IMR-90 (cell line): ENCODE measurements at regions not wholly inside any gene's neighbourhood (a gene's known extent, or its start where the extent isn't known, plus 50 kb on each side); places are given as distances from the start of the nearest gene placed in this dataset.

Experiments
- ATAC-seq: fragments of 200-7000 bp; cut with Tn5 transposase; 2 replicates; pipeline ENCODE4 v1.9.1; 2020; ENCODE audit warnings: low read depth, mild to moderate bottlenecking, moderate library complexity
- BruUV-seq: library from RNA; stranded (reverse); fragments of 400-500 nt; replicated peaks from 2 replicates; lab custom pipeline; 2021; lab: Mats Ljungman, UMichigan
- CTCF ChIA-PET: fragments of 300-600 bp; formaldehyde crosslinking; extraction: SDS; loops from one replicate; lab custom pipeline; 2021; ENCODE audit warnings: antibody characterized with exemption; lab: Yijun Ruan, JAX
- POLR2A ChIA-PET: fragments of 300-600 bp; sonication (Branson Sonifier 250); formaldehyde crosslinking; loops from one replicate; lab custom pipeline; 2022; ENCODE audit warnings: antibody characterized with exemption; ENCODE audit not compliant: unreplicated experiment; lab: Charles Lee
- DNase-seq: peaks from one replicate; pipeline ENCODE4 v3.0.0; 2013
- H2AFZ ChIP-seq: replicated peaks from 2 replicates; pipeline ENCODE3; 2013; ENCODE audit warnings: low read length, mild to moderate bottlenecking; ENCODE audit not compliant: poor library complexity
- H2AK5ac ChIP-seq: 2 replicates; pipeline ENCODE4 v1.6.1; 2013; ENCODE audit warnings: low read depth, low read length, inconsistent platforms
- H2AK9ac ChIP-seq: replicated peaks from 2 replicates; pipeline ENCODE3; 2013; ENCODE audit warnings: mild to moderate bottlenecking, low read depth, low read length, moderate library complexity; ENCODE audit not compliant: poor library complexity
- H2BK120ac ChIP-seq: 2 replicates; pipeline ENCODE4 v1.6.1; 2013; ENCODE audit warnings: low read depth, low read length, inconsistent platforms
- H2BK15ac ChIP-seq: 3 replicates; pipeline ENCODE4 v1.6.1; 2013; ENCODE audit warnings: low read depth, low read length, inconsistent platforms
- H2BK20ac ChIP-seq: 2 replicates; pipeline ENCODE4 v1.6.1; 2013; ENCODE audit warnings: low read depth, mild to moderate bottlenecking, inconsistent platforms, low read length, moderate library complexity
- H2BK5ac ChIP-seq: 2 replicates; pipeline ENCODE4 v1.6.1; 2013; ENCODE audit warnings: mild to moderate bottlenecking, low read depth, low read length, inconsistent platforms; ENCODE audit not compliant: poor library complexity, severe bottlenecking
- H3K14ac ChIP-seq: replicated peaks from 2 replicates; pipeline ENCODE4 v1.6.1; 2013; ENCODE audit warnings: low read depth, low read length, inconsistent platforms
- H3K18ac ChIP-seq: 2 replicates; pipeline ENCODE4 v1.6.1; 2013; ENCODE audit warnings: low read depth, low read length, control low read depth
- H3K23ac ChIP-seq: 2 replicates; pipeline ENCODE4 v1.6.1; 2013; ENCODE audit warnings: low read depth, low read length, inconsistent platforms
- H3K27ac ChIP-seq: 2 replicates; pipeline ENCODE4 v1.5.1; 2013; ENCODE audit warnings: mild to moderate bottlenecking, control low read depth, low read length; ENCODE audit not compliant: insufficient read depth
- H3K27me3 ChIP-seq: 2 replicates; pipeline ENCODE4 v1.6.1; 2013; ENCODE audit warnings: low read length; ENCODE audit not compliant: control insufficient read depth, insufficient read depth
- H3K36me3 ChIP-seq: 2 replicates; pipeline ENCODE4 v1.6.1; 2013; ENCODE audit warnings: low read length, mixed read lengths; ENCODE audit not compliant: control insufficient read depth, insufficient read depth
- H3K4ac ChIP-seq: 2 replicates; pipeline ENCODE4 v1.6.1; 2013; ENCODE audit warnings: low read depth, low read length, inconsistent platforms
- H3K4me1 ChIP-seq: 2 replicates; pipeline ENCODE4 v1.6.1; 2013; ENCODE audit warnings: low read length, mixed read lengths; ENCODE audit not compliant: control insufficient read depth, insufficient read depth
- H3K4me2 ChIP-seq: 2 replicates; pipeline ENCODE4 v1.6.1; 2013; ENCODE audit warnings: low read depth, mild to moderate bottlenecking, control low read depth, low read length, moderate library complexity
- H3K4me3 ChIP-seq: 2 replicates; pipeline ENCODE4 v1.5.1; 2013; ENCODE audit warnings: low read depth, mild to moderate bottlenecking, control low read depth, low read length, moderate library complexity; ENCODE audit not compliant: insufficient read depth
- H3K56ac ChIP-seq: 2 replicates; pipeline ENCODE4 v1.6.1; 2013; ENCODE audit warnings: low read length, inconsistent platforms; ENCODE audit not compliant: insufficient read depth; ENCODE audit errors: extremely low read depth
- H3K79me1 ChIP-seq, 2 experiments: 2 replicates each; pipeline ENCODE4 v1.6.1; 2013; ENCODE audit warnings: low read length in 2 of 2, inconsistent platforms in 1 of 2, low read depth in 1 of 2
- H3K9ac ChIP-seq: 2 replicates; pipeline ENCODE4 v1.6.1; 2013; ENCODE audit warnings: low read depth, low read length, control low read depth
- H3K9me1 ChIP-seq: 2 replicates; pipeline ENCODE4 v1.6.1; 2013; ENCODE audit warnings: low read length, inconsistent platforms; ENCODE audit not compliant: insufficient read depth
- H3K9me3 ChIP-seq: 2 replicates; pipeline ENCODE4 v1.6.1; 2013; ENCODE audit warnings: low read length; ENCODE audit not compliant: control insufficient read depth, insufficient read depth
- H4K20me1 ChIP-seq: 2 replicates; pipeline ENCODE4 v1.6.1; 2013; ENCODE audit warnings: low read length, inconsistent platforms; ENCODE audit not compliant: insufficient read depth
- H4K5ac ChIP-seq: 2 replicates; pipeline ENCODE4 v1.6.1; 2013; ENCODE audit warnings: mild to moderate bottlenecking, low read depth, low read length, control low read depth
- H4K8ac ChIP-seq, 2 experiments: 2 replicates each; pipeline ENCODE4 v1.6.1; 2013; ENCODE audit warnings: low read depth in 2 of 2, low read length in 2 of 2, control low read depth in 1 of 2, inconsistent platforms in 1 of 2
- H4K91ac ChIP-seq: 2 replicates; pipeline ENCODE4 v1.6.1; 2013; ENCODE audit warnings: low read depth, low read length, inconsistent platforms; ENCODE audit not compliant: insufficient read depth
- BHLHE40 ChIP-seq: fragments of 150-350 bp; IDR thresholded peaks from 2 replicates; pipeline ENCODE4 v1.6.1; 2016; ENCODE audit warnings: mild to moderate bottlenecking, low read depth, low read length
- CEBPB ChIP-seq: IDR thresholded peaks from 2 replicates; pipeline ENCODE4 v1.6.1; 2012; ENCODE audit warnings: low read depth, low read length, improper control_type of control experiment
- CHD1 ChIP-seq: IDR thresholded peaks from 2 replicates; pipeline ENCODE4 v1.6.1; 2012; ENCODE audit warnings: low read depth, low read length, improper control_type of control experiment
- NFE2L2 ChIP-seq: fragments of 150-350 bp; IDR thresholded peaks from 2 replicates; pipeline ENCODE4 v1.6.1; 2016; ENCODE audit warnings: low read depth, mild to moderate bottlenecking, low read length
- RAD21 ChIP-seq: IDR thresholded peaks from 2 replicates; pipeline ENCODE4 v1.6.1; 2012; ENCODE audit warnings: low read length, improper control_type of control experiment
- RCOR1 ChIP-seq: IDR thresholded peaks from 2 replicates; pipeline ENCODE4 v1.6.1; 2012; ENCODE audit warnings: mild to moderate bottlenecking, low read length, improper control_type of control experiment; ENCODE audit not compliant: insufficient replicate concordance
- RFX5 ChIP-seq: IDR thresholded peaks from 2 replicates; pipeline ENCODE4 v1.8.0; 2012; ENCODE audit warnings: low read depth, mild to moderate bottlenecking, low read length, moderate library complexity
- WGBS, 2 experiments: methylation state at CpG; one replicate each; pipeline versions ENCODE4 v1.1.5 to v1.1.7; 2013; ENCODE audit warnings: missing lambda C conversion rate in 2 of 2; ENCODE audit not compliant: insufficient read length in 1 of 2; ENCODE audit errors: extremely low coverage in 2 of 2; 5-methylcytosine and 5-hydroxymethylcytosine counted together
- dilution Hi-C: fragments of 300-500 bp; cut with HindIII; formaldehyde crosslinking; loops from one replicate; pipeline ENCODE4 v1.14.3; 2018; ENCODE audit warnings: low sequenced_read_pairs; ENCODE audit not compliant: unreplicated experiment
- in situ Hi-C: fragments of 300-500 bp; cut with MboI; formaldehyde crosslinking; loops from 3 replicates; pipeline ENCODE4 v1.14.3; 2019; ENCODE audit warnings: low sequenced_read_pairs, inconsistent platforms, mixed read lengths
- intact Hi-C: fragments of 100-400 bp; cut with micrococcal nuclease; formaldehyde crosslinking; loops from 2 replicates; pipeline ENCODE4 v1.10.0; 2022
- TF ChIP-seq, protein P1 (sequence below): fragments of 150-350 bp; IDR thresholded peaks from 2 replicates; pipeline ENCODE4 v1.6.1; 2016; ENCODE audit warnings: low read depth, mild to moderate bottlenecking, low read length, moderate library complexity, borderline replicate concordance

GRCh38 chr10:113252650-113253618, 299.9 kb upstream of the HABP2 start (continued):
- TF ChIP-seq BHLHE40, result no peak

DNA sequence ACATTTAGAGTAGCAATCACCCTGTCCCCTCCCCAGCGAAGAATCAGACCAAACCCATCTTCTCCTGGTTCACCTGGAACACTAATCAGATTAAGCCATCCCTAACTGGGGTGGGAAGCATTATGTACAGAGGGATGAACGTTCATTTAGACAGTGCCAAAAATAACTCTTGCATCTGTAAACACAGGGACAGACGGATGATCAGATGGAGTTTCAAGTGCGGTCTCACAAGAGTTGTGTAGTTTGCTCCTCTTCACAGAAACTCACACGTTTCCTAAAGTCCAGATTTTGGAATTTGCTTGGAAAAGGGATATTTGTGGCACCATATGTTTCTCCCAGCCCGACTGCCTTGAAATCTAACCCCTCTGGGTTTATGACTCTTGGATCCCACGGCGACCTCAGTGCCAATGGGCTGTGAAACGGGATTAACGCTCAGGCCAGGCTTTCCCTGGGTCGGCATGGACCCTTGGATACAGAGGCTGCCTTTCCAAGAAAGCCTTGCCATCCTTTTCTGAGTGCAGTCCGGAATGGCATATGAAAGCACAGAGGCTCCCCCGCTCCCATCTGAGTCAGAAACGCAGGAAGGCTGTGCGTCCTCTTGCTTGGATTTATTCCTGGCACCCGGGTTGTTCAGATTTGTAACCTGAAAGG, 293.2 kb upstream of the HABP2 start:
- no peak overlapping the region for H2BK5ac ChIP-seq
- H3K4me3 ChIP-seq, result no peak overlapping the region
- H4K20me1 ChIP-seq, result no peaks in the 10 kb centered on the region
- H3K4ac ChIP-seq, result no peak overlapping the region
- no peak overlapping the region for H2BK15ac ChIP-seq
- BruUV-seq, result no TSS peak
- H3K36me3 ChIP-seq, result no peaks in the 10 kb centered on the region
- H2BK20ac ChIP-seq, result no peak overlapping the region
- ATAC-seq (no peak), DNase-seq (no peak)
- intact Hi-C loops, result no loop called here
- TF ChIP-seq, protein P1, sequence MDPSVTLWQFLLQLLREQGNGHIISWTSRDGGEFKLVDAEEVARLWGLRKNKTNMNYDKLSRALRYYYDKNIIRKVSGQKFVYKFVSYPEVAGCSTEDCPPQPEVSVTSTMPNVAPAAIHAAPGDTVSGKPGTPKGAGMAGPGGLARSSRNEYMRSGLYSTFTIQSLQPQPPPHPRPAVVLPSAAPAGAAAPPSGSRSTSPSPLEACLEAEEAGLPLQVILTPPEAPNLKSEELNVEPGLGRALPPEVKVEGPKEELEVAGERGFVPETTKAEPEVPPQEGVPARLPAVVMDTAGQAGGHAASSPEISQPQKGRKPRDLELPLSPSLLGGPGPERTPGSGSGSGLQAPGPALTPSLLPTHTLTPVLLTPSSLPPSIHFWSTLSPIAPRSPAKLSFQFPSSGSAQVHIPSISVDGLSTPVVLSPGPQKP, result no peak
- TF ChIP-seq CEBPB (no peak), RFX5 (no peak), NFE2L2 (no peak), CHD1 (no peak), RCOR1 (no peak), RAD21 (no peak)
- no peak overlapping the region for H4K8ac ChIP-seq
- H3K4me1 ChIP-seq, result no peaks in the 10 kb centered on the region
- H3K56ac ChIP-seq, result no peak overlapping the region
- in situ Hi-C loops, result no loop called here
- no peak overlapping the region for H3K23ac ChIP-seq
- H3K9me1 ChIP-seq, result no peaks in the 10 kb centered on the region
- no peak overlapping the region for H4K5ac ChIP-seq
- peaks cover 25% of the 10 kb centered on the region for H3K27me3 ChIP-seq
- no peak overlapping the region for H3K27ac ChIP-seq
- no peak overlapping the region for H3K18ac ChIP-seq
- H2BK120ac ChIP-seq, result no peak overlapping the region
- no peak overlapping the region for H3K4me2 ChIP-seq
- H3K14ac ChIP-seq, result no peak overlapping the region
- H2AFZ ChIP-seq, result no peak overlapping the region
- H4K91ac ChIP-seq, result no peak overlapping the region
- no peak overlapping the region for H3K9ac ChIP-seq
- ChIA-PET POLR2A (no interaction called here), CTCF (no interaction called here)
- H3K79me1 ChIP-seq, result no peaks in the 10 kb centered on the region
- no peak overlapping the region for H2AK5ac ChIP-seq
- no peak overlapping the region for H2AK9ac ChIP-seq
- no peaks in the 10 kb centered on the region for H3K9me3 ChIP-seq
- dilution Hi-C loops, result no loop called here
- WGBS, 2 experiments, result no CpG with 5 or more reads among the region's 16 CpGs
